Gastroesophageal sphincter (tissue), 3 donors: ENCODE measurements at regions not wholly inside any gene's neighbourhood (a gene's known extent, or its start where the extent isn't known, plus 50 kb on each side); places are given as distances from the start of the nearest gene placed in this dataset.

Experiments
- CTCF ChIP-seq, 4 experiments: fragments of 200-600 bp in 2 of 4; fragments of 450-650 bp in 2 of 4; sonication (generic) in 1 of 4; IDR thresholded peaks; one replicate each; pipeline ENCODE4 v1.5.1; 2017 to 2019; ENCODE audit warnings: antibody characterized with exemption in 4 of 4, mild to moderate bottlenecking in 2 of 4, moderate library complexity in 2 of 4
- EP300 ChIP-seq: sonication (generic); formaldehyde crosslinking; IDR thresholded peaks from one replicate; pipeline ENCODE4 v1.6.1; 2017; ENCODE audit warnings: antibody characterized with exemption, mild to moderate bottlenecking

GRCh38 chr1:228648647-228649383 lies 86.5 kb upstream of the RHOU start:
- no peak for TF ChIP-seq EP300
- TF ChIP-seq CTCF (IDR thresholded peaks at IDR 0.05), result no peak
